HEK293 (cell line): ENCODE measurements at regions not wholly inside any gene's neighbourhood (a gene's known extent, or its start where the extent isn't known, plus 50 kb on each side); places are given as distances from the start of the nearest gene placed in this dataset.

ENCODE experiments used
- CTCF ChIA-PET: fragments of 350-600 bp; formaldehyde crosslinking; extraction: SDS; loops from one replicate; lab custom pipeline; 2021; ENCODE audit warnings: antibody characterized with exemption; lab: Yijun Ruan, JAX
- POLR2A ChIA-PET: fragments of 300-600 bp; formaldehyde crosslinking; extraction: SDS; loops from one replicate; lab custom pipeline; 2020; ENCODE audit warnings: antibody characterized with exemption, inconsistent platforms; lab: Yijun Ruan, JAX
- H3K27ac ChIP-seq: fragments of 200-500 bp; sonication (Bioruptor generic); 2 replicates; pipeline ENCODE4 v1.5.1; 2014; ENCODE audit warnings: low read depth, low read length, control low read depth, inconsistent platforms; ENCODE audit errors: extremely low read depth
- H3K36me3 ChIP-seq, 2 experiments: fragments of 200-500 bp in 1 of 2; sonication (Bioruptor generic) in 1 of 2; 1 replicate in 1 of 2; 2 replicates in 1 of 2; pipeline ENCODE4 v1.5.1; 2014 to 2017; ENCODE audit warnings: inconsistent platforms in 2 of 2, low read length in 2 of 2; ENCODE audit not compliant: control insufficient read depth in 2 of 2, insufficient read depth in 1 of 2
- H3K4me1 ChIP-seq: fragments of 200-500 bp; sonication (Bioruptor generic); 2 replicates; pipeline ENCODE4 v1.5.1; 2014; ENCODE audit warnings: mild to moderate bottlenecking, low read length, inconsistent platforms; ENCODE audit not compliant: control insufficient read depth, insufficient read depth
- H3K4me3 ChIP-seq: 2 replicates; pipeline ENCODE4 v1.5.1; 2011; ENCODE audit warnings: low read depth, mild to moderate bottlenecking, control low read depth, low read length, moderate library complexity
- H3K9me3 ChIP-seq: fragments of 200-500 bp; sonication (Bioruptor generic); 2 replicates; pipeline ENCODE4 v1.5.1; 2014; ENCODE audit warnings: low read depth, low read length, inconsistent platforms; ENCODE audit not compliant: control insufficient read depth, insufficient read depth
- BCL6B ChIP-seq: fragments of 450-650 bp; formaldehyde crosslinking; IDR thresholded peaks from 2 replicates; pipeline ENCODE4 v1.5.1; 2017; ENCODE audit warnings: missing biosample characterization, missing genetic modification characterization
- FEZF1 ChIP-seq: fragments of 450-650 bp; formaldehyde crosslinking; IDR thresholded peaks from 2 replicates; pipeline ENCODE4 v1.5.1; 2016; ENCODE audit warnings: missing biosample characterization, missing genetic modification characterization
- GLIS2 ChIP-seq: fragments of 450-650 bp; formaldehyde crosslinking; IDR thresholded peaks from 2 replicates; pipeline ENCODE4 v1.5.1; 2016; ENCODE audit warnings: missing biosample characterization, missing genetic modification characterization
- KLF10 ChIP-seq: fragments of 450-650 bp; IDR thresholded peaks from 2 replicates; pipeline ENCODE4 v1.5.1; 2018; ENCODE audit warnings: missing biosample characterization, mild to moderate bottlenecking, missing genetic modification characterization
- PBX3 ChIP-seq: sonication (generic); formaldehyde crosslinking; IDR thresholded peaks from 2 replicates; pipeline ENCODE4 v1.8.1; 2022; ENCODE audit warnings: mild to moderate bottlenecking, moderate library complexity, missing genetic modification reagents
- RBAK ChIP-seq: fragments of 450-650 bp; formaldehyde crosslinking; IDR thresholded peaks from 2 replicates; pipeline ENCODE4 v1.5.1; 2016; ENCODE audit warnings: missing biosample characterization, missing genetic modification characterization
- ZBTB11 ChIP-seq: fragments of 450-650 bp; formaldehyde crosslinking; conservative IDR thresholded peaks from 2 replicates; pipeline ENCODE4 v1.5.1; 2016; ENCODE audit warnings: low read depth, missing biosample characterization, missing genetic modification characterization
- ZFP41 ChIP-seq: fragments of 450-650 bp; formaldehyde crosslinking; IDR thresholded peaks from 2 replicates; pipeline ENCODE4 v1.5.1; 2016; ENCODE audit warnings: missing biosample characterization, missing genetic modification characterization, borderline replicate concordance
- ZNF10 ChIP-seq: fragments of 450-650 bp; formaldehyde crosslinking; IDR thresholded peaks from 2 replicates; pipeline ENCODE4 v1.5.1; 2017; ENCODE audit warnings: missing biosample characterization, missing genetic modification characterization
- ZNF140 ChIP-seq: fragments of 450-650 bp; formaldehyde crosslinking; IDR thresholded peaks from 2 replicates; pipeline ENCODE4 v1.5.1; 2016; ENCODE audit warnings: missing biosample characterization, missing genetic modification characterization
- ZNF157 ChIP-seq: fragments of 450-650 bp; formaldehyde crosslinking; IDR thresholded peaks from 2 replicates; pipeline ENCODE4 v1.5.1; 2016; ENCODE audit warnings: missing biosample characterization, missing genetic modification characterization
- ZNF16 ChIP-seq: fragments of 450-650 bp; formaldehyde crosslinking; IDR thresholded peaks from 2 replicates; pipeline ENCODE4 v1.5.1; 2016; ENCODE audit warnings: low read depth, missing biosample characterization, missing genetic modification characterization
- ZNF169 ChIP-seq: fragments of 450-650 bp; formaldehyde crosslinking; IDR thresholded peaks from 2 replicates; pipeline ENCODE4 v1.5.1; 2016; ENCODE audit warnings: missing biosample characterization, missing genetic modification characterization
- ZNF184 ChIP-seq: fragments of 450-650 bp; IDR thresholded peaks from 2 replicates; pipeline ENCODE4 v1.5.1; 2018; ENCODE audit warnings: missing biosample characterization, mild to moderate bottlenecking, missing genetic modification characterization
- ZNF211 ChIP-seq: fragments of 450-650 bp; formaldehyde crosslinking; IDR thresholded peaks from 2 replicates; pipeline ENCODE4 v1.5.1; 2016; ENCODE audit warnings: low read depth, missing biosample characterization, missing genetic modification characterization
- ZNF274 ChIP-seq, 2 experiments: fragments of 200-500 bp in 1 of 2; fragments of 450-650 bp in 1 of 2; sonication (Bioruptor generic) in 1 of 2; formaldehyde crosslinking in 1 of 2; IDR thresholded peaks; 2 replicates each; pipeline versions ENCODE4 v1.5.1 to v1.6.1; 2014 to 2016; ENCODE audit warnings: borderline replicate concordance in 1 of 2, inconsistent platforms in 1 of 2, low read length in 1 of 2, missing biosample characterization in 1 of 2, missing genetic modification characterization in 1 of 2
- ZNF350 ChIP-seq: fragments of 450-650 bp; formaldehyde crosslinking; IDR thresholded peaks from 2 replicates; pipeline ENCODE4 v1.5.0; 2017; ENCODE audit warnings: missing biosample characterization, mild to moderate bottlenecking, missing genetic modification characterization
- ZNF366 ChIP-seq: fragments of 450-650 bp; formaldehyde crosslinking; conservative IDR thresholded peaks from 2 replicates; pipeline ENCODE4 v1.5.1; 2016; ENCODE audit warnings: missing biosample characterization, missing genetic modification characterization
- ZNF391 ChIP-seq: fragments of 450-650 bp; formaldehyde crosslinking; IDR thresholded peaks from 2 replicates; pipeline ENCODE4 v1.5.1; 2016; ENCODE audit warnings: low read depth, missing biosample characterization, missing genetic modification characterization, borderline replicate concordance
- ZNF423 ChIP-seq: fragments of 450-650 bp; formaldehyde crosslinking; IDR thresholded peaks from 2 replicates; pipeline ENCODE4 v1.5.1; 2016; ENCODE audit warnings: missing biosample characterization, missing genetic modification characterization
- ZNF426 ChIP-seq: fragments of 450-650 bp; formaldehyde crosslinking; IDR thresholded peaks from 2 replicates; pipeline ENCODE4 v1.5.1; 2017; ENCODE audit warnings: missing biosample characterization, missing genetic modification characterization, mild to moderate bottlenecking, inconsistent platforms, moderate library complexity
- ZNF510 ChIP-seq: fragments of 450-650 bp; formaldehyde crosslinking; IDR thresholded peaks from 2 replicates; pipeline ENCODE4 v1.5.1; 2018; ENCODE audit warnings: mild to moderate bottlenecking, missing genetic modification characterization, missing biosample characterization; ENCODE audit not compliant: insufficient replicate concordance
- ZNF549 ChIP-seq: fragments of 450-650 bp; IDR thresholded peaks from 2 replicates; pipeline ENCODE4 v1.5.1; 2018; ENCODE audit warnings: missing biosample characterization, missing genetic modification characterization, mild to moderate bottlenecking, inconsistent platforms, moderate library complexity
- ZNF701 ChIP-seq: fragments of 450-650 bp; formaldehyde crosslinking; IDR thresholded peaks from 2 replicates; pipeline ENCODE4 v1.5.1; 2016; ENCODE audit warnings: missing biosample characterization, missing genetic modification characterization
- ZNF704 ChIP-seq: fragments of 450-650 bp; formaldehyde crosslinking; IDR thresholded peaks from 2 replicates; pipeline ENCODE4 v1.5.1; 2016; ENCODE audit warnings: missing biosample characterization, missing genetic modification characterization
- ZNF776 ChIP-seq: fragments of 450-650 bp; formaldehyde crosslinking; IDR thresholded peaks from 2 replicates; pipeline ENCODE4 v1.5.0; 2017; ENCODE audit warnings: missing biosample characterization, missing genetic modification characterization, borderline replicate concordance
- ZNF777 ChIP-seq: fragments of 450-650 bp; formaldehyde crosslinking; IDR thresholded peaks from 2 replicates; pipeline ENCODE4 v1.5.1; 2017; ENCODE audit warnings: missing biosample characterization, missing genetic modification characterization, borderline replicate concordance
- ZSCAN16 ChIP-seq: fragments of 450-650 bp; formaldehyde crosslinking; IDR thresholded peaks from 2 replicates; pipeline ENCODE4 v1.5.1; 2016; ENCODE audit warnings: missing biosample characterization, missing genetic modification characterization

GRCh38 chr1:87650306-87650705 is 321.6 kb downstream of the LMO4 start (continued):
- no peak for TF ChIP-seq GLIS2 (tag by site-specific recombination)
- TF ChIP-seq ZNF211 (tag by site-specific recombination): no peak
- no peak for TF ChIP-seq ZNF274 (IDR thresholded peaks at IDR 0.05; ENCODE audit: low read length)
- TF ChIP-seq ZNF274 (tag by site-specific recombination; IDR thresholded peaks at IDR 0.05; ENCODE audit: borderline replicate concordance): no peak
- no peak for TF ChIP-seq ZSCAN16 (tag by site-specific recombination)
- TF ChIP-seq FEZF1 (tag by site-specific recombination): no peak
- TF ChIP-seq ZNF140 (tag by site-specific recombination): no peak
- TF ChIP-seq ZNF350 (tag by site-specific recombination): no peak

GRCh38 chr1:87652176-87652575 is 323.5 kb downstream of the LMO4 start:
- Histone ChIP-seq H3K9me3 (no peaks in the 10 kb centered on the region), H3K36me3 (no peaks in the 10 kb centered on the region), H3K4me1 (no peaks in the 10 kb centered on the region), H3K27ac (no peak overlapping the region), H3K4me3 (no peak overlapping the region)
- ChIA-PET POLR2A (no interaction called here), CTCF (interaction anchor here (0.6 kb wide), 1 partner anchor 20 kb away, joined by 3 read pairs; no protein-coding TSS in a partner anchor)
- TF ChIP-seq ZNF366 (tag by site-specific recombination) (no peak), ZNF184 (no peak), ZNF140 (tag by site-specific recombination) (no peak), FEZF1 (tag by site-specific recombination) (no peak), ZNF777 (tag by site-specific recombination) (no peak), ZNF16 (tag by site-specific recombination) (no peak), ZNF10 (tag by site-specific recombination) (no peak), ZNF423 (no peak), ZNF510 (tag by site-specific recombination) (no peak)

GRCh38 chr1:87665151-87665550 is 336.5 kb downstream of the LMO4 start:
- ChIA-PET POLR2A (no interaction called here), CTCF (no interaction called here)
- Histone ChIP-seq H3K27ac (no peak overlapping the region), H3K9me3 (no peaks in the 10 kb centered on the region), H3K36me3 (no peaks in the 10 kb centered on the region), H3K4me1 (no peaks in the 10 kb centered on the region), H3K4me3 (no peak overlapping the region)
- TF ChIP-seq ZNF391 (tag by site-specific recombination) (no peak), ZFP41 (tag by site-specific recombination) (no peak), ZSCAN16 (tag by site-specific recombination) (no peak), PBX3 (CRISPR knock-in tag) (no peak), RBAK (tag by site-specific recombination) (no peak), ZNF169 (tag by site-specific recombination) (no peak), ZNF701 (tag by site-specific recombination) (no peak), ZNF426 (no peak), ZNF704 (tag by site-specific recombination) (no peak), ZNF157 (no peak), ZNF776 (no peak), ZBTB11 (tag by site-specific recombination) (no peak), BCL6B (no peak), KLF10 (tag by site-specific recombination) (no peak), ZNF549 (tag by site-specific recombination) (no peak)
